ENCODE measurements at regions not wholly inside any gene's neighbourhood (a gene's known extent, or its start where the extent isn't known, plus 50 kb on each side); places are given as distances from the start of the nearest gene placed in this dataset.

DNA sequence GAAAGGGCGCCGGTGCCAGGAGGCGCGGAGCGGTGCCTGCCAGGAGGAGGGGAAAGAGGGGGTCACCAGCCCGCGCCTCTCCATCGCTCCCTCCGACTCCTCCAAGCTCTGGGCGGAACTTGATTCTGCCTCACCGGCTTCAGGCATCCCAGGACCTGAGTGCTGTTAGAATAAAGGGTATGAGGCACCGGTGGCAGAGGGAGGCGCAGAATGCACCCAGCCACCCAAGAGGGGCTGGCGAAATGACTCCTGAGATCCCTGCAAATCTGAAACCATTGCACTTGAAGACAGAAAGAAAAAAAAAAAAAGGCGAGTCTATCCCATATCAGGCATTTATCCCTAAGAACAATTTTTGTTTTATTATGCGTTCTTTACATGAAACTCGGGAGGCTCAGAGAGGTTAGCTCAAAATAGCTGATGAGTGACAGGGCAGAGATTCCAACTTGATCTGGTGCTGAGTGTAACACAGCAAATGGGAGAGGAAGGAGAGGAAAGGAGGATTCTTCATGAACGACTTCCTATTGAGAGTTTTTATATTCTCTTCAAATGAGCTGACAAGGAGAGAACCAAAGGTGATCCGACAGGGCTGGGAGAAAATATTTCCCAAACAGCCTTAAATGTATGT is 157.0 kb upstream of the FRMD4B start:
- TF ChIP-seq REST (IDR thresholded peaks at IDR 0.05; ENCODE audit: insufficient read depth in 1 of 2, low read depth in 2 of 2, low read length in 2 of 2) (no peak), POLR2AphosphoS5 (IDR thresholded peaks at IDR 0.05; ENCODE audit: low read depth, low read length) (no peak), TAF1 (IDR thresholded peaks at IDR 0.05; ENCODE audit: borderline replicate concordance, insufficient read depth, low read length) (no peak), FOXP2 (optimal IDR thresholded peaks at IDR 0.05; ENCODE audit: borderline replicate concordance, extremely low read depth, extremely low read length, insufficient read depth) (no peak), SIN3A (IDR thresholded peaks at IDR 0.05; ENCODE audit: borderline replicate concordance, insufficient read depth, low read length) (no peak)

All from PFSK-1 (cell line).